OCI-LY1 (cell line): ENCODE measurements at regions not wholly inside any gene's neighbourhood (a gene's known extent, or its start where the extent isn't known, plus 50 kb on each side); places are given as distances from the start of the nearest gene placed in this dataset.

Experiments
- EZH2 ChIP-seq: fragments of 200-600 bp; sonication (generic), shearing (Covaris generic); IDR thresholded peaks from 2 replicates; pipeline ENCODE4 v1.8.0; 2017; ENCODE audit warnings: borderline replicate concordance, mixed run types, mild to moderate bottlenecking, antibody characterized with exemption, low read length, moderate library complexity, mixed read lengths
- TF ChIP-seq, protein P1 (sequence below): fragments of 200-600 bp; sonication (generic), shearing (Covaris generic); IDR thresholded peaks from 2 replicates; pipeline ENCODE4 v1.5.1; 2017; ENCODE audit warnings: mild to moderate bottlenecking, antibody characterized with exemption, low read length, moderate library complexity, mixed read lengths

DNA sequence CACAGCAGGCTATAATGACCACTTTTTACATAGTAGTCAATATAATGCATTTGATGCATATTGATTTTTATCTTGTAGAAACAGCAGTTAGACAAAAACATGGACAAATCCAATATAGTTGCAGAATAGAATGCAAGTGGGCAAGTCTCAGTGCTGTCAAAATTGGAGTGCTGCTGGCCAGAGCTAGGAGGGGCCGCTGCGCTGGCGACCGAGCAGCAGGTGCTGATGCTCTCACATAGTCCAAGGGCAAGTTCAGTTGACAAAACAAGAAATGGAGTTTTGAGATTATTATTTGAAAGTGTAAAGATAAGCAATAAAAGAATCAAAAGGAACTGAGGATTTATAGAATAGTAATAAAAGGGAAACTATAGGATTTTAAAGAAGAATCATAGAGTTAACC, 60.6 kb upstream of the CDK20 start:
- TF ChIP-seq, protein P1, sequence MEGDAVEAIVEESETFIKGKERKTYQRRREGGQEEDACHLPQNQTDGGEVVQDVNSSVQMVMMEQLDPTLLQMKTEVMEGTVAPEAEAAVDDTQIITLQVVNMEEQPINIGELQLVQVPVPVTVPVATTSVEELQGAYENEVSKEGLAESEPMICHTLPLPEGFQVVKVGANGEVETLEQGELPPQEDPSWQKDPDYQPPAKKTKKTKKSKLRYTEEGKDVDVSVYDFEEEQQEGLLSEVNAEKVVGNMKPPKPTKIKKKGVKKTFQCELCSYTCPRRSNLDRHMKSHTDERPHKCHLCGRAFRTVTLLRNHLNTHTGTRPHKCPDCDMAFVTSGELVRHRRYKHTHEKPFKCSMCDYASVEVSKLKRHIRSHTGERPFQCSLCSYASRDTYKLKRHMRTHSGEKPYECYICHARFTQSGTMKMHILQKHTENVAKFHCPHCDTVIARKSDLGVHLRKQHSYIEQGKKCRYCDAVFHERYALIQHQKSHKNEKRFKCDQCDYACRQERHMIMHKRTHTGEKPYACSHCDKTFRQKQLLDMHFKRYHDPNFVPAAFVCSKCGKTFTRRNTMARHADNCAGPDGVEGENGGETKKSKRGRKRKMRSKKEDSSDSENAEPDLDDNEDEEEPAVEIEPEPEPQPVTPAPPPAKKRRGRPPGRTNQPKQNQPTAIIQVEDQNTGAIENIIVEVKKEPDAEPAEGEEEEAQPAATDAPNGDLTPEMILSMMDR = no peak
- no peak for TF ChIP-seq EZH2
